ENCODE measurements at regions not wholly inside any gene's neighbourhood (a gene's known extent, or its start where the extent isn't known, plus 50 kb on each side); places are given as distances from the start of the nearest gene placed in this dataset.

- TF ChIP-seq CTCF (IDR thresholded peaks at IDR 0.05), result peak in 3 of 6 experiments; percentile 17 to 30 (median 18)
- no peak for TF ChIP-seq POLR2A (IDR thresholded peaks at IDR 0.05)
These were observed 85.8 kb upstream of the E2F8 start for GRCh38 chr11:19326499-19326898.

Measured in adrenal gland (tissue), 5 donors.